HEK293 (cell line): ENCODE measurements at regions not wholly inside any gene's neighbourhood (a gene's known extent, or its start where the extent isn't known, plus 50 kb on each side); places are given as distances from the start of the nearest gene placed in this dataset.

Experiments used
- MYNN ChIP-seq: fragments of 450-650 bp; formaldehyde crosslinking; IDR thresholded peaks from 2 replicates; pipeline ENCODE4 v1.5.1; 2016; ENCODE audit warnings: missing biosample characterization, missing genetic modification characterization, borderline replicate concordance
- RBAK ChIP-seq: fragments of 450-650 bp; formaldehyde crosslinking; IDR thresholded peaks from 2 replicates; pipeline ENCODE4 v1.5.1; 2016; ENCODE audit warnings: missing biosample characterization, missing genetic modification characterization
- ZBTB8A ChIP-seq: fragments of 450-650 bp; formaldehyde crosslinking; IDR thresholded peaks from 2 replicates; pipeline ENCODE4 v1.5.1; 2016; ENCODE audit warnings: missing biosample characterization, missing genetic modification characterization
- ZNF133 ChIP-seq: fragments of 450-650 bp; formaldehyde crosslinking; IDR thresholded peaks from 2 replicates; pipeline ENCODE4 v1.5.1; 2016; ENCODE audit warnings: missing biosample characterization, missing genetic modification characterization
- ZNF211 ChIP-seq: fragments of 450-650 bp; formaldehyde crosslinking; IDR thresholded peaks from 2 replicates; pipeline ENCODE4 v1.5.1; 2016; ENCODE audit warnings: low read depth, missing biosample characterization, missing genetic modification characterization
- ZNF223 ChIP-seq: fragments of 450-650 bp; formaldehyde crosslinking; IDR thresholded peaks from 2 replicates; pipeline ENCODE4 v1.5.1; 2016; ENCODE audit warnings: missing biosample characterization, missing genetic modification characterization
- ZNF530 ChIP-seq: fragments of 450-650 bp; formaldehyde crosslinking; IDR thresholded peaks from 2 replicates; pipeline ENCODE4 v1.5.1; 2016; ENCODE audit warnings: low read depth, missing biosample characterization, missing genetic modification characterization
- ZNF549 ChIP-seq: fragments of 450-650 bp; IDR thresholded peaks from 2 replicates; pipeline ENCODE4 v1.5.1; 2018; ENCODE audit warnings: missing biosample characterization, missing genetic modification characterization, mild to moderate bottlenecking, inconsistent platforms, moderate library complexity
- ZNF645 ChIP-seq: fragments of 450-650 bp; formaldehyde crosslinking; IDR thresholded peaks from 2 replicates; pipeline ENCODE4; 2016; ENCODE audit warnings: missing biosample characterization, missing genetic modification characterization
- ZNF768 ChIP-seq: fragments of 450-650 bp; formaldehyde crosslinking; IDR thresholded peaks from 2 replicates; pipeline ENCODE4 v1.5.1; 2018; ENCODE audit warnings: missing biosample characterization, mild to moderate bottlenecking, missing genetic modification characterization
- ZNF776 ChIP-seq: fragments of 450-650 bp; formaldehyde crosslinking; IDR thresholded peaks from 2 replicates; pipeline ENCODE4 v1.5.0; 2017; ENCODE audit warnings: missing biosample characterization, missing genetic modification characterization, borderline replicate concordance
- ZNF785 ChIP-seq: fragments of 450-650 bp; formaldehyde crosslinking; IDR thresholded peaks from 2 replicates; pipeline ENCODE4 v1.5.1; 2016; ENCODE audit warnings: missing biosample characterization, missing genetic modification characterization
- TF ChIP-seq, protein P1 (sequence below): fragments of 450-650 bp; formaldehyde crosslinking; IDR thresholded peaks from 2 replicates; pipeline ENCODE4 v1.5.1; 2016; ENCODE audit warnings: missing biosample characterization, missing genetic modification characterization
- TF ChIP-seq, protein P2 (sequence below): fragments of 450-650 bp; formaldehyde crosslinking; IDR thresholded peaks from 2 replicates; pipeline ENCODE4 v1.5.1; 2016; ENCODE audit warnings: missing biosample characterization, missing genetic modification characterization

DNA sequence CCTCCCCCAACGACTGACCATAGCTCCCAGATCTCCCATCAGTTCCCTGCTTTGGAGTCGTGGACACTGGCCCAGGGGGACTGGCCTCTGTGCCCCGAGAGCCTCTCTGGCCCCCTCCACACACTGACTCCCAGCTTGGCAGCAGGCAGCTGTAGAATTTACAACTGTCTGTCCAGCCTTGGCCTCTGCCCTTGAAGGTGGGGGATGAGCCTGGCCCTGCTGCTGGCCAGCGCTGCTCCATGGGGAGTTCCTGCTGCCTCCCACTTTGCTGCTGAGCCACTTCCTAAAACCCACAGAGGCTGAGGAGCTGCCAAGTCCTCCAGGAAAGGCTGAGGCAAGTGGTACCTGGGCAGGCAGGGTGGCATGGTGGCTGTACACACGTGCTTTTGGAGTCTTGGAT is 147.1 kb downstream of the WDR11 start:
- TF ChIP-seq ZBTB8A (tag by site-specific recombination) (no peak), ZNF768 (tag by site-specific recombination) (no peak), RBAK (no peak), ZNF776 (tag by site-specific recombination) (no peak), ZNF133 (tag by site-specific recombination) (no peak), ZNF645 (no peak), ZNF785 (tag by site-specific recombination) (no peak), ZNF223 (tag by site-specific recombination) (no peak), ZNF530 (tag by site-specific recombination) (no peak), ZNF549 (tag by site-specific recombination) (no peak), ZNF211 (tag by site-specific recombination) (no peak), MYNN (tag by site-specific recombination) (no peak)
- TF ChIP-seq, protein P1, sequence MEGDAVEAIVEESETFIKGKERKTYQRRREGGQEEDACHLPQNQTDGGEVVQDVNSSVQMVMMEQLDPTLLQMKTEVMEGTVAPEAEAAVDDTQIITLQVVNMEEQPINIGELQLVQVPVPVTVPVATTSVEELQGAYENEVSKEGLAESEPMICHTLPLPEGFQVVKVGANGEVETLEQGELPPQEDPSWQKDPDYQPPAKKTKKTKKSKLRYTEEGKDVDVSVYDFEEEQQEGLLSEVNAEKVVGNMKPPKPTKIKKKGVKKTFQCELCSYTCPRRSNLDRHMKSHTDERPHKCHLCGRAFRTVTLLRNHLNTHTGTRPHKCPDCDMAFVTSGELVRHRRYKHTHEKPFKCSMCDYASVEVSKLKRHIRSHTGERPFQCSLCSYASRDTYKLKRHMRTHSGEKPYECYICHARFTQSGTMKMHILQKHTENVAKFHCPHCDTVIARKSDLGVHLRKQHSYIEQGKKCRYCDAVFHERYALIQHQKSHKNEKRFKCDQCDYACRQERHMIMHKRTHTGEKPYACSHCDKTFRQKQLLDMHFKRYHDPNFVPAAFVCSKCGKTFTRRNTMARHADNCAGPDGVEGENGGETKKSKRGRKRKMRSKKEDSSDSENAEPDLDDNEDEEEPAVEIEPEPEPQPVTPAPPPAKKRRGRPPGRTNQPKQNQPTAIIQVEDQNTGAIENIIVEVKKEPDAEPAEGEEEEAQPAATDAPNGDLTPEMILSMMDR (tag by site-specific recombination): no peak
- TF ChIP-seq, protein P2, sequence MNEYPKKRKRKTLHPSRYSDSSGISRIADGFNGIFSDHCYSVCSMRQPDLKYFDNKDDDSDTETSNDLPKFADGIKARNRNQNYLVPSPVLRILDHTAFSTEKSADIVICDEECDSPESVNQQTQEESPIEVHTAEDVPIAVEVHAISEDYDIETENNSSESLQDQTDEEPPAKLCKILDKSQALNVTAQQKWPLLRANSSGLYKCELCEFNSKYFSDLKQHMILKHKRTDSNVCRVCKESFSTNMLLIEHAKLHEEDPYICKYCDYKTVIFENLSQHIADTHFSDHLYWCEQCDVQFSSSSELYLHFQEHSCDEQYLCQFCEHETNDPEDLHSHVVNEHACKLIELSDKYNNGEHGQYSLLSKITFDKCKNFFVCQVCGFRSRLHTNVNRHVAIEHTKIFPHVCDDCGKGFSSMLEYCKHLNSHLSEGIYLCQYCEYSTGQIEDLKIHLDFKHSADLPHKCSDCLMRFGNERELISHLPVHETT: no peak
